Activated CD4-positive, CD25-positive, alpha-beta regulatory T cell treated with anti-CD3 and anti-CD28 coated beads, Interleukin-2, amount 50 U/mL, for 72 hours (primary cell): ENCODE measurements at regions not wholly inside any gene's neighbourhood (a gene's known extent, or its start where the extent isn't known, plus 50 kb on each side); places are given as distances from the start of the nearest gene placed in this dataset.
"Not testable (repeated sequence)": the region's sequence is repeated elsewhere in the genome, so short reads cannot be mapped to it uniquely, and the experiment has no call there.

ENCODE experiments used
- DNase-seq: peaks from one replicate; pipeline ENCODE4 v3.0.0; 2021

DNA sequence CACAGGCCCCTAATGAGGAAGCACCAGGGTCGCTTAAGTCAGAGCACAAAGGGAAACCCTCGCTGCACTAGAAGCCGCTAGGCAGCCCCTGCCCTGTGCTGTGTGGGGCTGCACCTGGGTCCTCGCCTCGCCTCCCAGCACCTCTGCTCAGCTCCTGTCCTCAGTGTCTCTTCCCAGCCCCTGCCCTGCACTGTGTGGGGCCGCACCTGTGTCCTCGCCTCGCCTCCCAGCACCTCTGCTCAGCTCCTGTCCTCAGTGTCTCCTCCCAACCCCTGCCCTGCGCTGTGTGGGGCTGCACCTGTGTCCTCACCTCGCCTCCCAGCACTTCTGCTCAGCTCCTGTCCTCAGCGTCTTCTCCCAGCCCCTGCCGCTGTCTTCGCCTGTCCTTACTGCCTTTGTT is 342.8 kb downstream of the EIPR1 start:
- DNase-seq = no peak

DNA sequence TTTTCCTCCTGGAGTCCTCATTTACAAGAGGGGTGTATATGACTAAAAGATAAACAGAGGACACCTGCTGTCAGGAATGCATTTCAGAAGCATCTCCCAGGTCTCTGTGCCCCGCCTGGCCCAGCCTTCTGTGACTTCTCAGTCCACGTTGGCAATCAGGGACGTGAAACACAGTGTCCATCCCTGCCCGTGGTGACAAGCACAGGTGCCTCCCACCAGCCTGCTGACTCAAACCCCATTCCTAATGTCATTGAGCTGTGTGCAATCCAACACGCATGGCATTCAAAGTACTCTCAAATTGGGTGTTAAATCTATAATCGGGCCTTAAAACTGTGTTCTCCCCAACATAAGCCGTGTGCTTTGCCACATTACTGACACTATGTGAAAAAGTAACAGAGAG is 343.2 kb downstream of the EIPR1 start:
- no peak for DNase-seq

DNA sequence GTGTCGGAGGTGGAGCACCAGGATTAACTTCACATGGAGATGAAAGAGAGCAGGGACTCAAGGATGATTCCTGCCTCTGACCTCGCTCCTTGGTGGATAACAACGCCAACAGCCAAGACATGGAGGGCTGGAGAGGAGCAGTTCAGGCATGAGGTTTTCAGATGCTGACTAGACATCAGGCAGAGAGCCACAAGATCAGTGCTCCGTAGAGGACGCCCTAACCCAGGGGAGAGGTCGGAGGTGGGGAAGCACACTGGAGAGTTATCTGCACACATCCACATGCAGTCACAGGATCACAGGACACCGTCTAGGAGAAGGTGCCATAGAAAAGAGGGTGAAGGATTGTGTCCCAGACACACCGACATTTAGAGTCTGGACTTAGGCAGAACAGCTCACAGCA is 344.3 kb downstream of the EIPR1 start:
- no peak for DNase-seq

DNA sequence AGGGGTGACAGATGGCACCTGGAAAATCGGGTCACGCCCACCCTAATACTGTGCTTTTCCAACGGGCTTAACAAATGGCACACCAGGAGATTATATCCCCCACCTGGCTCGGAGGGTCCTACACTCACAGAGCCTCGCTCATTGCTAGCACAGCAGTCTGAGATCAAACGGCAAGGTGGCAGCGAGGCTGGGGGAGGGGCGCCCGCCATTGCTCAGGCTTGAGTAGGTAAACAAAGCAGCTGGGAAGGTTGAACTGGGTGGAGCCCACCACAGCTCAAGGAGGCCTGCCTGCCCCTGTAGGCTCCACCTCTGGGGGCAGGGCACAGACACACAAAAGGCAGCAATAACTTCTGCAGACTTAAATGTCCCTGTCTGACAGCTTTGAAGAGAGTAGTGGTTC is 346.8 kb downstream of the EIPR1 start:
- DNase-seq = not testable (repeated sequence)

DNA sequence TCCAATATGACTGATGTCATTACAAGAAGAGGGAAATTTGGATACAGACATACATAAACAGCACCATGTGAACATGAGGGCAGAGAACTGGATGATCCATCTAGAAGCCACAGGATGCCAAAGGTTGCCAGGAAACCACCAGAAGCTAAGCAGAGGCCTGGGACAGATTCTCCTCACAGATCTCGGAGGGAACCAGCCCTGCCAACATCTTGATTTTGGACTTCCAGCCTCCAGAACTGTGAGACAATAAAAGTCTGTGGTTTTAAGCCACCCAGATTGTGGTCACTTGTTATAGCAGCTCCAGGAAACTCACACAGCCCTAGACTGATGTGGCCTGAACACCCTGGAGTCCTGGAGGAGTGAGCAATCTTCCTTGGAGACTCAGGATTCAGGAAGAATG is 351.6 kb downstream of the EIPR1 start:
- no peak for DNase-seq

DNA sequence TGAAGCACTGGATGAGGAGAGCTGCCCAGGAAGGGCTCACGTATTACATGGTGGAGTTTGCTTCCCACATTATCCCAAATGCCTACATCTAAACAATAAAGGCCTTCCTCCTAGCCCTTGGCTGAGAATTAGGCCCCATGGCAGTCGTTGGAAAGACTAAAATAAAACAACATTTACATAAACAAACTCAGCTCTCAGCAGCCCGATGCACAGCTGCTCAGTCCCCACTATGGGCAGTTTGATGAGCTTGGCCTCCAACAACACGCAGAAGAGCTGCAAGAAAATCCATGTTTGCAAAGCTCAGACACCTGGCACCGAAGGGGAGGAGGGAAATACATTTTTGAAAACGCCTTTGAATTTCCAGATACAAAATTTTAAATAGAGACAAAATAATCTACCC is 352.4 kb downstream of the EIPR1 start:
- no peak for DNase-seq

DNA sequence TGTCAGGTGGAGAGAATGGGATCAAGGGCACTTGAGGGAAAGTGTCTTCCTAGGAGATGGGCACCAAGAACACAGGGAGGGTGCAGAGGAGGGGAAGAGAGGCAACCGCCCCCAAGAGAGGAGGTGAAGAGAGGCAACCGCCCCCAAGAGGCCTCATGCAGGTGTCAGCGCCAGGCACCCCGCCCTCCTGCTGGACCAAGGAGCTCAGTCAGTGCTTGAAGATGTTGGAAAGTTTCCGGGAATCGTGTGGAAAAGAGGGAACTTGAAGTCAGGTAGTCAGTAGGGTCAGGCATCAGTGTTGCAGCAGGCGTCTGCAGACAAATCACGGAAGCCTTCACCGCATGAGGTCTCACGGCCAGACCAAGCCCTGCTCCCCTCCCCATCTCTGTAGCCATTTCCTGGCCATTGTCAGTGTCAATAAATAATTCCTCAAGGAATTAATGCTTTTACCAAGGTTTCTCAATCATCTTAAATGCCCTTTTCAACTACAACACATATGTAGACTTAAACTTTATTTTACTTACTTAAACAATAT is 353.1 kb downstream of the EIPR1 start:
- no peak for DNase-seq

DNA sequence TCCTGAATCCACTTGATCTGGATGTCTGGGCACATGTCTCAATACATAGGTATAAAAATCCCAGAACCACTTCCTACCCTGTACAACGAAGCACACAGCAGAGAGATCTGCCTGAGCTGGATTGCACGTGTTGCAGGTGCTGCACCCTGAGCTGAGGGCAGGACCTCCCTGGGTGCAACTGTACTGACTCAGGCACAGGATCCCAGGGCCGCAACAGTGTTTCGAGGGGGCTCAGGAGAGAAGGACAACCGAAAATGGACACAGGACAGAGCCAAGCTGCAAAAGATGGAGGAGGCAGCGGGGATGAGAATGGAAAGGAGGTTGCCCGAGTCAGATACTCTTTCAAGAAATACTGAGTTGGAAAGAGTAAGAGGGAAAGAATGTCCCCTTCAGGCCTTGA is 354.1 kb downstream of the EIPR1 start:
- DNase-seq = no peak

DNA sequence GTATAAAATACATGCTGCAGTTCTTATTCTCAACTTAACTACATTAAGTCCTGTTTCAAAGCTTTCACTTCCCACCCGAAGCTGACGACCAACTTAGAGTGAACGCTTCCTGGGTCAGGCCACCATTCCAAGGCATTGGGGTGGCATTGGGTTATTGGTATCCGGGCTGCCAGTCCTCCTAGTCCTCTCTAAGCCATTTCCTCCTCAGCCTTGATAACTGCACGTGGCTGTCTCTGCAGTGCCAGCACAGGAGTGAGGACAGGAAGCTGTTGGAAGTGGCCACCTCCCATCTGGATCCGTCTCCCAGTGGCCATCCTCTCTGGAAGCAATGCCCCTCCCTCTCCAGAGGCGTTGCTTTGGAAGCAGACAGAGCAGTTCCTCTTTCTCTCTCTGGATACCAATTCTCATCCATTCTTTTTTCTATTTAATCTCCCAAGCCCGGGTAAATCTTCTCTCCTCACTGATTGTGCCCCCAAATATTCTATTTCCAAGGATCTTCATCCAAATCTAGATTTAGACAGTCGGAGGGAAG is 354.7 kb downstream of the EIPR1 start:
- DNase-seq = no peak

DNA sequence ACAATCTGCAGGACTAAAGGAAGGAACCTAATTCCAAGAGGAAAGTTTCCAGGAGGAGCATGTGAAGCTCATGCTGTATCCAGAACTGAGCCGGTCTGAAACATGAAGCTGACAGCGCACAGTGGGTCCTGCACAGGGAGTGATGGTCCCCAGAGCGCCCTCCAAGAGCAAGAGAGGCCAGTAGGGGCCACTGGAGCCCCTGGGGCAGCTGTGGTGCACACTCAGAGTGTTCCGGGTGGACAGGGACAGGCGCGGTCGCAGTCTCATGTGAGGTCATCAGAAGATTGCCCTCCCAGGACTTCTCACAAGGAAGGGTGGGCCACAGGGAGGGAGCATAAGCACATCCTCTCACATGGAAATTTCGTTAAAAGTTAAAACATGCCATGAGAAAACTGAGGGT is 355.9 kb downstream of the EIPR1 start:
- DNase-seq = no peak

DNA sequence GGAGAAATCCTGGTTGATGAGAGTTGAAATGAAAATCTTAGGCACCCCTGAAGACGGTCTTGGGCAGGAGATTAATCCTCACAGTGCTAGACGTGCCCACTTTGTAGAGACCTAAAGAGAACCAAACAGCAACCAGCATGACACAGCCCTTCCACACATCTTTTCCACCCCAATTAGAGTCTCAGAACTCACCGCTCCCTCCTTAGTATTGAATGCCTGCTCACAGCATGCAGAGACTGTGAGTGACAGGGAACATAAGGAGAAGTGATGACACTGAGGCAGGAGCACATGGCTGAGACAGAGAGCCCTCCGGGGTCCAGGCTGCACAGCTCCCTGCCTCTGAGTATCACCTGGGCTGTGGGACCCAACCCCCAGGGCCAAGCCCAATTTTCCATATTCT is 367.6 kb downstream of the EIPR1 start:
- no peak for DNase-seq

DNA sequence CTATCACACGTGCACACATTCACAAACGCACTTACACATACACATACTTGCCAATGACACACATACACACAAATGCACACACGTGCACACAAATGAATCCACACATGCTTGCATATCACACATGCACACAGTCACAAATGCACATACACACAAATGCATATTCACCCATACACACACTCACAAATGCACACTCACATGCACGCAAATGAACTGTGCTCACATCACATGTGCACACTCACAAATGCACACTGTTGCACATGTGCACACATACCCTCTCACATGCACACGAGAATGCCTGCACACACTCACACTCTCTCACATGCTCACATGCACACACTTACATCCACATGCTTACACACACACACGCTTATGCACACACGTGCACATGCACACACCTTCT is 368.1 kb downstream of the EIPR1 start:
- DNase-seq = no peak

DNA sequence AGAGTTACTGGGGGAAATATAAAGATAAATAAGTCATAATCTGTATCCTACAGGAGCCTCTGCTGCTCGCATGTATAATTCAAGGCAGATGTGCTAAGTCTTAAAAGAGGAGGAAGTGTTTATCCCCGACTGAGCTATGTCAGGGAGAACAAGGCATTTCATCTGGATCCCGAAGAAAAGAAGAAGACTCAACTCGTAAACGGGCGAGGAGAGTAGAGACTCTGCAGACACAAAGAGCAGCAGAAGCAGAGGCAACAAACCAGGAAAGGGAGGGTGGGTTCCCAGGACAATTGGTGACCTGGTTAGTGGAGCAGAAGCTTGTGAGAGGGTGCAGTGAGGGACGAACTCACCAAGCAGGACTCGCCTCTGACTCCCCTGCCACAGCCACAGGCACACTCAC is 368.6 kb downstream of the EIPR1 start:
- DNase-seq = no peak

DNA sequence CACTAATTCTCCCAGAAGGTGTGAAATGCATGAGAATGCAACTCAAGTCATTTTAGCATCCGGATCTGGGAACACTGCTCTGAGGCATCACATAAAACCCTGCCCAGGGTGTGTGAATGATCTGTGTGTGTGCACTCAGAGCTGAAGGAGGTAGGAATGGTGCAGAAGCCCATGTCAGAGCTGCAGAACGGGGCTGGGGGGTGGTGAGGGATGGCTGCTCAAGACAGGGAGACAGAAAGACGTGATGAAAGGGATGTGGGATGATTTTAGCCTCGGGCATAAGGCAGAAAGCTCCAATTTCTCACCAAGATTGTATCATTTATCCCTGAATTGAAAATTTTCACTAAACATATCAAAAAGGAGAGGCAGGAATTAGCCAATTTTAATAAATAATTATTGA is 369.1 kb downstream of the EIPR1 start:
- no peak for DNase-seq

DNA sequence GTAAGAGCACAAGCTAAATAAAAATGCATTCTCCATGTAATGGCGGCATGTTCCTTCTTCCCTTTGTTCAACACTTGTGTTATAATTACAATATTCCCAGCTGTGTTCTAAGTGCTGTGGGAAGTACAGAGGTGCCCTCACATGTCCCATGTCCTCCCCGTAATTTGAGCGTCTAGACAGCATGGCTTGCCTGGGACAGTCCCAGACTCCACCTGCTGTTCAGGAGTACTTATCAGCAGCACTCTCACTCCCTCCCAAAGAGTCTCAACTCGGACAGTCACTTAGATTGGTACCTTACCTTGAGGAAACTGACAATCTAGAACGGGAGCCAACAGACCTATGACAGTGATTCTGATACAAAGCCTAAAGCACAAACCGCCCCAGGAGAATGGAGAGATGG is 370.5 kb downstream of the EIPR1 start:
- no peak for DNase-seq

DNA sequence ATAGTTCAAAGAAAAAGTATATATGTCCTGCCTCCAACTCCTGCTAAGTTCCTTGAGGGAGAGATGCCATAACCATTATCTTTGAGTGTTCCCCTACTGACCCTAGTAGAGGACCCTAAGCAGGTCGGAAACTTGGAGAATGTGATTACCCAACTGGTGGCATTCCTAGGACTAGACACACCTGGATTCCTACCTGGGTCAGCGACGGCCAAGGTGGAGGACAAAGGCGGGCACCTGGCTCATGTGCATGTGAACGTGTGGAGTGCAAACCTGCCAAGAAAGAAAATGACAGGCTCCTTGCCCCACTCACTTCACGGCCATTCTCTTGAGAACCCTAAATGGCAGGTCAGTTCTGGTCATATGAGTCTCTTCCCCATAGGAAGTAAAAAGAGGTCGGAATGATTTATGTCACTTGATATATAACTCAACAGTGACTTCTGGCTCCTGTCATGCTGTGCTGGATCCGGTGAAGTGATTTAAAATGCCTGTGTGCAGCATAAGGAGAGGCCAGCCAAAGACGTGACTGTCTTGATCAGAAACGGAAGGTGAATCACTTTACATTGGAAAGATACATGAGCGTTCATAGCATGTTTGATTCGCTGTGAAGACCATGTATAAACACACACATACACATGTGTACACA is 371.6 kb downstream of the EIPR1 start:
- DNase-seq = no peak

DNA sequence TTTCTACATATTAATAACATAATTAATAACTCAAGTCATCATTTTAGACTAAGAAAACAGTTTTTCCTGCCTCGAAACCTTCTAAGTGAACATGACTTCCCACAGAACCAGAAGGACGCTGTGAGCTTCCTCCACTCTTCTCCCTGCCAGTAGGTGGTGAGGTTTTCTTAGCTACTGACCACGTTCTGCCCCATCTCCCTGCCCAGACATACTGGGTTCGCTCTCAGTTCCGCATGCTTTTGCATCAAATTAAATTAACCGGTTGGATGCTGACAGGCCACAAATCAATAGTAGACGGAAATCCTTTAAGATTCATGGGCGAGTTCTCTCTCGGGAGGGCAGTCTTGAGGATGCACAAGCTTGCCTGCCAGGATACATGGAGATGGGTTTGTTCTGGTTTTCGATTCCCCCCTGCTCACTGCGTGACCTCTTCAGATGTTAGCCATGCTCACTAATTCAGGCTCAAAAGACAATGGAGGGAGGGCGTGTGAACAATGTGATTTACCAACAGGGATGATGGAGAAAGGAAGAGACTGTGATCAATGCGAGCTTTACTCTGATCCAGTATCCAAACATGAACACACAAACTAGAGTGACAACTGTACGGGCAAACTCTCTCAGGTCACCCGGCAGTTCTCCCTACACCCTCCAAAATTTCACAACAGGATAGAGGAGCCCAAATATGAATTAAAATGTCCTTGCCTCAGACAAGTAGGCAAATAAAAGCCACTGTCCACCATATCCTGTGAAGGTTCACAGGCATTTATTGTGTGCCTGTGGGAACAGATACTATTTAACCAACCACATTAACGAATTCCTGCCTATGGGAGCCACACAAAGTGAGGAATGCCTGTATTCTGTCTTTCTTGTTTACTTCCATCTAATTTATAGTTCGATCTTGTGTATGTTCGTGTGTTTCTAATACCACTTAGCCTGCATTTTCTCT is 375.7 kb downstream of the EIPR1 start:
- DNase-seq = no peak

DNA sequence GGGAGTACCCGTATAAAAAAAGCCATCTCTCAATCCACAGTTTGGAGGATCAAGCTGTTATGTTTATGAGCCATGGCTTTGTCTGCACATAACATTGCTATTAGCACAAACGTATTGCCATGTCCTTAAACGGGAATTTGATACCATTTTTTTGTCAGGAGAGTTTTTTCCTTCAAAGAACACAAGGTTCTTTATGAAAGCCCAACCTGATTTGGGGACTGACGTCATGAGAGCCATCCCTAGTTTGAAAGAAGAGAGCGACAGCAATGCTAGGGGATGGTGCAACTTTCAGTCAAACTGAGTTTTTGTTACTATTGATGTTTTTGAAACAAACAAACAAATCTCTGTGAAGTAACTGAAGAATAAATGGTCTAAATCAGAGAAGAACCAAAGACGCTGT is 376.6 kb downstream of the EIPR1 start:
- no peak for DNase-seq

DNA sequence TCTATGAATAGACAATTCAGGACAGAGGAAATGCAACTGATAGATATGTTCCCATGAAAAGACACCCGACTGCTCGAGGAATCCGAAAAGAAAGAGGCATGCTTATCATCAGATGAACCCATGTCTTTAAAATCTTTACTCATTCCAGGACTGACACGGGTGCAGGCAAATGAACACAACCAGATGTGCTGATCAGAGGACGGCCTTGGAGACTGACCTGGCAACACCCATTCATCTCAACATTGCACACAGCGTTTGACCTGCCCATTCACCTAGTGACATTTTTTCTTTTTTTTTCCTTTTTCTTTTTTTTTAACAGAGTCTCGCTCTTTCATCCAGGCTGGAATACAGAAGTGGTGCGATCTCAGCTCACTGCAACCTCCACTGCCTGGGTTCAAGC is 377.5 kb downstream of the EIPR1 start:
- DNase-seq = no peak

DNA sequence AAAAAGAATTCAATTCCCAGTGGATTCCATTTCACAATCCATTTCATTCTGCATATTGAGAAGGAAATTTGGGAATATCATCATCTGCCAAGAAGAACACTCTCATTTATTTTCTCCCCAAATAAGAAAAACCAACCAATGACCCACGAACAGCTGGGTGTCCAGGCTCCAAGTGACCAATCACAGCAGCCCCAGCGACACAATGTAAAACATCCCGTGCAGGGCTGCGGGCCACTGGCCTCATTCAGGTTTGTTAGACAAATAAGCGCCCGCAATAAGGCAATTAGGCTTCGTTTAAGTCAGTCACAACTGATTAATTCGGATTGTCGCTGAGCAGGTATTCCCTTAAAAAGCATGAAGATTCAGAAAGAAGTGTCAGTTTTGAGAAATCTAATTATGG is 378.6 kb downstream of the EIPR1 start:
- no peak for DNase-seq

DNA sequence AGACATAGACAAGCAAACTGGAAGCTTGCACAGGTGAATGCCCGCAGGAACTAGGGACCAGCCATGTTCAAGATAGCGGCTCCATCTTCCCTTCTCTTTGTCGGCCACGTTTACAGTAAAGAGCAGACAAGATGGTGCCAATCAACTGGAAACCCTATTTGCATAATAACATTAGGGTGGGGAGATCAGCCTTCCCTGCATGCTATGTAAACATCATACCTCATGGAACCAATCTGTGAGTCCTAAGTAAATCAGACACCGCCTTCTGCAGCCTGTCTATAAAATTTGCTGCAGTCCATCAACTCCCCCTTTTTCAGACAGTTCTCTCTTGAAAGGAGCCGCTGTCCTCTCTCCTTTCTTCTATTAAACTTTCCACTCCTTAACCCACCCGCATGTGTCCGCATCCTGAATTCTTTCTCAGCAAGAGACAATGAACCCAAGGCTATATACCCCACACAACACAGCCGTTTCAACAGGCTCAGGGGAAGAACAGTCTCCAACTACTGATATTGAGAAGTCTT is 384.4 kb downstream of the EIPR1 start:
- no peak for DNase-seq

DNA sequence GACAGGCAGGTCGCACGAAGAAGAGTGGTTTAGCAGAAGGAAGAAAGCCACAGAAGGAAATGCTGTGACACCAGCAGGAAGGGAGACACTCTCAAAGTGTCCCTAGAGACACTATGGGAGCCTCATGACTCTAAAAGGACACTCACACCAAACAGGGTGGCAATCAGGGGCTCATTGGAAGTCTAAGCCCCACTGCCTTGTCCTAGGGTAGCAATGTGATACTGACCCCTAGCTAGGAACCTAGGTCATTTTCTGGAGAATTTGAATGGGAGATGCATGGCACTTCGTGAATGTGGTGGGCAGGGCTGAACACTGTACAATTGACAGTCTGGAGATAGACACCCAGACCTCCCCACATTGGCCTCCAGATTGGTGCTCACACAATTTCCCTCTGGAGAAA is 385.0 kb downstream of the EIPR1 start:
- DNase-seq = no peak

DNA sequence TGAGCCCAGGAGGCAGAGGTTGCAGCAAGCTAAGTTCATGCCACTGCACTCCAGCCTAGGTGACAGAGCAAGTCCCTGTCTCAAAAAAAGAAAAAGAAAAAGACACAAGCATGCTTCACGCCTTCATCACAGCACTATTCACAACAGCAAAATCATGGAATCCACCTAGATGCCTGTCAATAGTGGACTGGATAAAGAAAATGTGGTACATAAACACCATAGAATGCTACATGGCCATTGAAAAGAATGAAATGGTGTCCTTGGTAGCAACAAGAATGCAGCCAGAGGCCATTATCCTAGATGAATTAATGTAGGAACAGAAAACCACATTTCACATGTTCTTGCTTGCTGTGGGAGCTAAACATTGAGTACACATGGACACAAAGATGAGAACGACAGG is 392.6 kb downstream of the EIPR1 start:
- no peak for DNase-seq

DNA sequence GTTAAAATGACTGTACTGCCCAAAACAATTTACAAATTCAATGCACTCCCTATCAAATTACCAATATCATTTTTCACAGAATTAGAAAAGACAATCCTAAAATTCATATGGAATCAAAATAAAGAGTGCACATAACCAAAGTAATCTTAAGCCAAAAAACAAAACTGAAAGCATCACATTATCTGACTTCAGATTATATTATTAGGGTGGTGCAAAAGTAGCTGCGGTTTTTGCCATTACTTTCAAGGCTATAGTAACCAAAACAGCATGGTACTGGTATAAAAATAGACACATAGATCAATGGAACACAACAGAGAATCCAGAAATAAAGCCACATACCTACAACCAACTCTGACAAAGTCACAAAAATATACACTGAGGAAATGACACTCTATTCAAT is 396.6 kb downstream of the EIPR1 start:
- DNase-seq = no peak
